GM19043 (cell line): ENCODE measurements at regions not wholly inside any gene's neighbourhood (a gene's known extent, or its start where the extent isn't known, plus 50 kb on each side); places are given as distances from the start of the nearest gene placed in this dataset.
"Not testable (repeated sequence)": the region's sequence is repeated elsewhere in the genome, so short reads cannot be mapped to it uniquely, and the experiment has no call there.

Source experiments
- ATAC-seq: cut with Tn5 transposase; IDR thresholded peaks from one replicate; pipeline ENCODE4 v1.9.1; 2021; ENCODE audit warnings: low read depth; ENCODE audit not compliant: unreplicated experiment

DNA sequence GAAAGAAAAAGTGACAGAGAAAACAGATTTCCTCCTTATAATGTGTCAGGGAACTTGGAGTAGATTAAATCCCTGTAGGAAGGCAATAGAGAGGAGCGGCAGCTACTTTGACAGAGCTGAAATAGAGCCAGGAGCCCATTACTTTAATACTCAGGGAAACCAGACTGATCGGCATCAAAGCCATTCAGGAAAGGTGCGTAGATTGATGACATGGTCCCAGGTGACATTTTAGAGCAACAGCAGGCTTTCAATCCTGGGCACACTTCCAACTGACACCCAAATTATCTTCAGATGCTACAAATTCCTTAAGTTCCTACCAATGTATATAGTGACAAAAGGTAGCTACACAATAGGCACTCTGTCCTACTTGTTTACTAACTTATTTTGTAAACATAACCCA is 821.5 kb downstream of the CDH8 start:
- ATAC-seq = no peak

GRCh38 chr16:61210076-61210475 is 826.2 kb downstream of the CDH8 start:
- ATAC-seq = no peak

DNA sequence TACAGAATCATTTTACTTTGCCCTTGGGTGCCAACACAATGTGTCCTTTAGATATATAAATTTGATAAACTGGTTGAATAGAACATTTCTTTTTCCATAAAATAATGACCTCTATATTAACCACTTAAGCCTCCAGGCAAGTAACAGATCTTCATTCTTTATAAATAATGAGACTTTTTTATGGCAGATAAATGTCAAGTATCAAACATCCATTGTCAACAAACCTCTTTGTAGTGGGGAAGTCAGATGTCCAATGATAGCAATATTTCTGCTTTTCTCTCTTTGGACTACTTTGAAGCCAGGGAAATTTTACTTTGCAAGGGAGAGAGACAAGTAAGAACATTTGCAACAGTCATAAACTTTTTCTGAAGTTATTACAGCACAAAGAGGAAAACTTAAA is 841.2 kb downstream of the CDH8 start:
- no peak for ATAC-seq

DNA sequence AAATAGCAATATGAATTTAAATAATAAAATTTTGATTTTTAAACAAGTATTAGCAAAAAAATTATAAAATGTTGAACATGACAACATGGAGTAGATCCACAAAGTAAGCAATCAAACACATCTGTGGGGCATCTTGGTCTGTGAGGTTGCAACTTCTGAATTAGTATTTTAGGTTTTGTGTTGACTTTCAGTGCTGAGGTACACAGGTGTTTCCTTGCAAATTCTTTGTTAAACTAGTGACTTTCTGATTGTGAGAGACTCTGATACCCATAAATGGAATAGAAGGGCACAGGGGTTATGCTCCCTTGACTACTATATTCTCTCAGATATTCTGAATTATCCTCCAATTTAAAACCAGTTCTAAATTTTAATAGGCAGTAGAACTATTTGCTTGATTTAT is 841.7 kb downstream of the CDH8 start:
- no peak for ATAC-seq

- ATAC-seq = no peak
Measured at GRCh38 chr16:61182391-61182790, 853.8 kb downstream of the CDH8 start.

- no peak for ATAC-seq
Measured at GRCh38 chr16:61181982-61182381, 854.3 kb downstream of the CDH8 start.

DNA sequence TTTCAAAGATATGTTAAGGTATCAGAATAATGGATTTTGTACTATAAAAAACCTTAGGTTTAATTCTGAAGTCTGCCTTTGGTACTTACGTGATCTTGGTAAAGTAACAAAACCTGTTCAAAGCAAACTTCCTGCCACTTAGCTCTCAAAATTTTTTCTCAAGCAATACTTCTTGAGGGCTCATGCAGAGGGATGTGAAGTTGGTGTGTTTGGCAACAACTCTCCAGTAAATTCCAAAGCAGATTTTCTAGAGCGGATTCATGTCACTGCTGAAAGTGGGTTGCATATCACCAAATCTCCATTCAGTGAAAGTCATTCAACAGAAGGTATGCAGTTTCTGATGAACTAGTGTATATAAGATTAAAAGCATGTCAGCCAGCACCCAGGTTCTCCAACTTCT is 856.7 kb downstream of the CDH8 start:
- ATAC-seq = no peak

DNA sequence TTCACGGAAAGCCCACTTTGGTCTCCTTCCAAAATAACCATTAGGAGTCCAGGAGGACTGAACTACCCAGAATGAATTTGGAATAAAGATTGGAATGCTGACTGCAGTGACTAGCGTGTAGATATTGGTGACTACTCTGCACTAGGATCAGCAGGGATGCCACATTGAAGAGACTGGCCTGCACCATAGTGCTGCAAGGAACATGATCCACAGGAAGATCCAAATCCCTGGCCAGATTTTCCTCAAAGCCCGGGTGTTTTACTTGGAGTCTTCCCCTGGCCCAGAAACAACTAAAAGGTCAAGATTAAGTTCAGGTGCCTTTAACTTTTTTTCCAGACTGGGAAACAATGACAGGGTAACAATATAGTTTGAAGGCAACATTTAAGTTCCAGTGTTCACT is 870.4 kb downstream of the CDH8 start:
- no peak for ATAC-seq

GRCh38 chr16:61150351-61150750 is 885.9 kb downstream of the CDH8 start:
- no peak for ATAC-seq

- ATAC-seq = no peak
Measured at GRCh38 chr16:61149709-61150108, 886.5 kb downstream of the CDH8 start.

GRCh38 chr16:61148930-61149329 is 887.3 kb downstream of the CDH8 start:
- ATAC-seq = no peak

GRCh38 chr16:61146429-61146828 is 889.8 kb downstream of the CDH8 start:
- ATAC-seq = no peak

DNA sequence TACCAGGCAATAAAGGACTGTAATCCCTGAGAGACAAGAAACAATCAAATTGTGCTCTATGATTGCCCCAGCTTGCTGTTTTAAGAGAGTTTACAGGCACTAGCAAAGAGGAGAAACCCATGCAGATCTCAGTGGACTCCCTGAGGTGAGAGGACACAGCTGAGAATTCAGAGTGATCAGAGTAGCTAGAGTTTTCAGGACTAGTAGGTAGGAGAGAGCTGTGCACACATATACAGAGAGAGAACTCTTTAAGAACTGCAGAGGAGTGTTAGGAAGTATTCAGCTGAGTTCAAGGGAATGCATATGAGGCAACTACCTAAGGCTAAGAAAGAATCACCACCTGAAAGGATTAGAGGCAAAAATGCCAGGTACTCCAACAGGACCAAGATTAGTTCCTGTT is 904.8 kb downstream of the CDH8 start:
- no peak for ATAC-seq

DNA sequence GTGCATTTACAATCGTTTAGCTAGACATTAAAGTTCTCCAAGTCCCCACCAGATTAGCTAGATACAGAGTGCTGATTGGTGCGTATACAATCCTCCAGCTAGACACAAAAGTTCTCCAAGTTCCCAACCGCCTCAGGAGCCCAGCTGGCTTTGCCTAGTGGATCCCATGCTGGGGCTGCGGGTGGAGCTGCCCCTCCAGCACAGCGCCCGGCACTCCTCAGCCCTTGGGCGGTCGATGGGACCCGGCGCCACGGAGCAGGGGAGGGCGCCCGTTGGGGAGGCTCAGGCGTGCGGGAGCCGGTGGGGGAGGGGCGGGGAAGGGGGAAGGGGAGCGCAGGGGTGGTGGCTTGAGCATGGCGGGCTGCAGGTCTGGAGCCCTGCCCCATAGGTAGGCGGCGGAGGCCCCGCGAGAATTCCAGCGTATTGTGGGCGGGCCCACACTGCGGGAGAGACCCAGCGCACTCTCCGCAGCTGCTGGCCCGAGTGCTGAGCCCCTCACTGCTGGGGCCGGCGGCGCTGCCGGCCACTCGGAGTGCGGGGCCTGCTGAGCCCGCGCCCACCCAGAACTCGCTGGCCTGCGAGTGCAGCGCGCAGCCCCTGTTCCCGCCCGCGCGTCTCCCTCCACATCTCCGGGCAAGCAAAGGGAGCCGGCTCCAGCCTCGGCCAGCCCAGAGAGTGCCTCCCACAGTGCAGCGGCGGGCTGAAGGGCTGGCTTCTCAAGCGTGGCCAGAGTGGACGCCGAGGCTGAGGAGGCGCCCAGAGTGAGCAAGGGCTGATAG is 907.5 kb downstream of the CDH8 start:
- no peak for ATAC-seq

DNA sequence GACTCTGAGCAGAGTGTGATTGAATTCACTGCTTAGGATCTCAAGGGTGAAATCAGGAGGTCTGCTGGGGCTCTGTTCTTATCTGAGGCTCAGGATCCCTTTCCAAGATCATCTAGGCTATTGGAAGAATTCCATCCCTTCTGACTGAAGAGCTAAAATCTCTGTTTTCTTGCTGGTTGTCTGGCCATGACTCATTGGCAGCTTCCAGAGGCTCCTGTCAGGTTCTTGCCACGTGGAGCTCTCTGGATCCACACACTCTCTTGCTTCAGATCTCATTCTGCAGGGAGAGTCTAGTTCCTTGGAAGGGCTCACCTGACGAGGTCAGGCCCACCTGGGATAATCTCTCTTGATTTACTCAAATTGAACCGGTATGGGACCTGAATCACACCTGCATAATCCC is 930.7 kb downstream of the CDH8 start:
- no peak for ATAC-seq

DNA sequence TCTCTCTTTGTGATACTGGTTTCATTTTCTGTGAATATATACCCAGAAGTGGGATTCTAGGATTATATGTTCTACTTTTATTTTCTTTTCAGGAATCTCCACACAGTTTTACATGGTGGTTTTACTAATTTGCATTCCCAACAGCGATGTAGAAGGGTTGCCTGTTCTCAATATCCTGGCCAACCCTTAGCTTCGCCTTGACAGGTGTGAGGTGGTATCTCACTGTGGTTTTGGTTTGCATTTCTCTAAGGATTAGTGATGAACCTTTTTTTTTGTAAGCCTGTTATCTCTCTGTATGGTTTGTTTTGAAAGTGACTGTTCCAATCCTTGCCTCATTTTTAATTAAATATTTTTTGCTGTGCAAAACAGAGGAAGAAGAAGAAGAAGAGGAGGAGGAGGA is 937.7 kb downstream of the CDH8 start:
- ATAC-seq = no peak

DNA sequence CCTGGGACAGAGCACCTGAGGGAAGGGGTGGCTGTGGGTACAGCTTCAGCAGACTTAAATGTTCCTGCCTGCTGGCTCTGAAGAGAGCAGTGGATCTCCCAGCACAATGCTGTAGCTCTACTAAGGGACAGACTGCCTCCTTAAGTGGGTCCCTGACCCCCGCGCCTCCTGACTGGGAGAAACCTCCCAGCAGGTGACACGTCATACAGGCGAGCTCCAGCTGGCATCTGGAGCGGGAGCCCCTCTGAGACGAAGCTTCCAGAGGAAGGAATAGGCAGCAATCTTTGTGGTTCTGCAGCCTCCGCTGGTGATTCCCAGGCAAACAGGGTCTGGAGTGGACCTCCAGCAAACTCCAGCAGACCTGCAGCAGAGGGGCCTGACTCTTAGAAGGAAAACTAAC is 944.9 kb downstream of the CDH8 start:
- not testable (repeated sequence) for ATAC-seq

GRCh38 chr16:61083711-61084110 is 952.5 kb downstream of the CDH8 start:
- ATAC-seq = no peak

DNA sequence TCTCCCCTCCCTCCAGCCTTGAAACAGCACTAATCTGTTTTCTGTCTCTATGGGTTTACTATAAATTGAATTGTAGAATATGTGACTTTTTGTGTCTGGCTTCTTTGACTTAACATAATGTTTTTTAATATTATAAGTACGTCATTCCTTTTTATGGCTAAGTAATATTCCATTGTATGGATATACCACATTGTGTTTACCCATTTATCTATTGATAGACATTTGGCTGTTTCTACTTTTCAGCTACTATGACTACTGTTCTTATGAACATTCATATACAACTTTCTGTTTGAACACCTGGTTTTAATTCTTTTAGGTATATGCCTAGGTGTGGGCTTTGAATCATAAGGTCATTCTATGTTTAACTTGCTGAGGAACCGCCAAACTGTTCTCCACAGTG is 961.9 kb downstream of the CDH8 start:
- no peak for ATAC-seq

DNA sequence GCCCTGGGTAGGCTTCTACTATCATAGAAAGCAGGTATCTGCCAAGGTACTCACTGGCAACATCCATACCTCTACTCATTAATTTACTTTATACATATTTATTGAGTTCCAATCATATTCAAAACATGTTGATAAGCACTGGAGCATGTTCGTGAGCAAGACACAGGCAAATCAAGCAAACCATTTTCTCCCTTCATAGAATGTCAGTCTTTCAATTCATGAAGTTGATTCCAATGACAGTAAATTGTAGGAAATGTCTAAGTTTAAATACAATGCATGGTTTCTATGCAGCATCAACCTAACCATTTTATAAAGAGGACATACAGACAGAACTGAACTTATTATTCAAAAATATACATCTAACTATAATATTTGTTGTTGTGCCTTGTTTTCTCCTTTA is 978.6 kb downstream of the CDH8 start:
- no peak for ATAC-seq

GRCh38 chr16:61050547-61050946 is 985.7 kb downstream of the CDH8 start:
- ATAC-seq = no peak

DNA sequence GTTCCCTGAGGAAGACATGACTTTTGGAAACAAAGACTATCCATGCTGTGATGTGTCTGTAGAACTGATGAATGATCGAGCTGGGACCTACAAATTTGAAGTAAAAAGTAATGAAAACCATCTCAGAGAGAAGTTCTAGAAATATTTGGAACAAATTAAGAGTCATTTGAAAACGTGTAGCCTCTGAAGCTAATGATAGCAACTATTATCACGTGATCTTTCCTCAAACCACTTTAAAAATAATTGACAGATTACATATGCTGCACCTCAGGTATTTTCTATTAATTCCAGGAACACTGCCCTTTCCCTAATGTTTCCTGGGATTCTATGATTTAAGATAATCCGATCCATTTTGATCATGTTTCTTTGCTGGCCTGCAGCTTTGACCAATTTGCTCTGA is 990.3 kb downstream of the CDH8 start:
- no peak for ATAC-seq

DNA sequence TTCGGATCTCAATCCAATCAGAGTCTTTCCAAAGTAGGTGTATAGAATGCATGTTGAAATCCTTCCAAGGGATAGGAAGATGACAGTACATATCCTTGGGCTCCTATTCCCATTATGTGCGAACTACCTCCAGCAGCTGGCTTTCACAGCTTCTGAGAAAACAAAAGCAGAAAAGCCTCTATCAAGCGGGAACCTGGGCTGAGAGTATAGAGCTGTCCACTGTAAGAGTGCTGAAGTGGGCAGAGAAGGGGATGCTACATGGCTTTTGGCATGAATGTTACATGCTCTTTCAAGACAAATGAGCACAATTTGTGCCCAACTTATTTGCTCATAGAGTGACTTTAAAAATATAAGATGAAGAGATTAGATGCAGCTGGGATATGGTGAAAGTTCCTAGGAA is 993.5 kb downstream of the CDH8 start:
- ATAC-seq = no peak
